ENCODE measurements at regions not wholly inside any gene's neighbourhood (a gene's known extent, or its start where the extent isn't known, plus 50 kb on each side); places are given as distances from the start of the nearest gene placed in this dataset.

DNA sequence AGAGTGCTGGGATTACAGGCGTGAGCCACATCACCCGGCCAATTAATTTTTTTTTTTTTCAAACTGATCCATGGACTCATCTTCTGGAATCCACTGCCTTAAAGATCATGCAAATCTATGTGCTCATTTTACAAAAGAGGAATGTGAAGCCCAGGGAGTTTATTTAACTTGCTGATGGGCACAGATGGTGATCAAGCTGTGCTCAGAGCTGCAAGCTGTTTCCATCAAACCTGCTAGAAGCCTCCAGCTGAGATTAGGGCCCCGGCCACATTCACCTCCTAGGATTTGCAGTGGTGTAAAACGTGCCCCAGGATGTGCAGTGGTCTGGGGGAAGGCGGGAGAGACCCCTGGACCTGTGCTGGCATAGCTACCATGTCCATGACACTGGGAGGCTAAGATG lies 56.1 kb upstream of the TUT7 start:
- Mint-ChIP-seq H3K27ac (no peak overlapping the region), H3K4me1 (peaks cover 5% of the 10 kb centered on the region), H3K36me3 (no peaks in the 10 kb centered on the region), H3K27me3 (peaks cover 11% of the 10 kb centered on the region), H3K4me3 (no peak overlapping the region), H3K9me3 (no peaks in the 10 kb centered on the region)
- no peak for ATAC-seq

DNA sequence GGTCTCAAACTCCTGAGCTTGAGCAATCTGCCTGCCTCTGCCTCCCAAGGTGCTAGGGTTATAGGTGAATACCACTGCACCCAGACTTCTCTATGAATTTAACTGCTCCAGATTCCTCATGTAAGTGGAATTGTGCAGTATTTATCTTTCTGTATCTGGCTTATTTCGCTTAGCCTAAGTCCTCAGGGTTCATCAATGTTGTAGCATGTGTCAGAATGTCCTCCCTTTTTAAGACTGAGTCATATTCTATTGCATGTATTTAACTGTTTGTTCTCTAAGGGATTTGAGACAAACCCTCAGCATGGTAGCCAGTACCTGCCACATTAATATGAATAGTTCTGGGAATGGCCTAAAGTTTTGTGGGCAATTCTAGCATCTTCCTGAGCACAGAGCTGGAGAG lies 53.9 kb upstream of the TUT7 start:
- Mint-ChIP-seq H3K27ac (no peak overlapping the region), H3K9me3 (no peaks in the 10 kb centered on the region), H3K4me3 (no peak overlapping the region), H3K4me1 (peaks cover 5% of the 10 kb centered on the region), H3K36me3 (no peaks in the 10 kb centered on the region), H3K27me3 (peaks cover 24% of the 10 kb centered on the region)
- no peak for ATAC-seq

DNA sequence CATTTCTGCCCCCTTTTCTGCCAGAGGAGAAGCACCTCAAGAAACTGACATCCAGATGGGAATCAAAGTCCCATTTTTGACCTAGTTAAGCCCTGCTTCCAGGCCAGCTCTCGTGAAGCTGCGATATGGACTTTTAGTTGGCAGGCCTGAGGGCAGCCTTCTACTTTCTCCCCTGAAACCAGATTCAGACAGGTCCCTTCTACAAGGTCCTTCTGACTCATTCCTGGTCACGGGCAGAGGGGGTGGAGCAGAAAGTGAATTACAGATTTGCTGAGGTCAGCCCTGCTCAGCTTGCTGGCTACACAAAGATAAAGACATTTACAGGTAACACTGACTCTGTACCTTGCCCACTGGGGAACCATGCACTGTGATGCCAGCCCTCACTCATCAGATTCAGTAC lies 52.8 kb upstream of the TUT7 start:
- no peak overlapping the region for H3K27ac Mint-ChIP-seq
- no peak for ATAC-seq
- no peaks in the 10 kb centered on the region for H3K36me3 Mint-ChIP-seq
- H3K9me3 Mint-ChIP-seq: no peaks in the 10 kb centered on the region
- H3K4me3 Mint-ChIP-seq: no peak overlapping the region
- H3K4me1 Mint-ChIP-seq: peaks cover 5% of the 10 kb centered on the region
- H3K27me3 Mint-ChIP-seq: peaks cover 32% of the 10 kb centered on the region

DNA sequence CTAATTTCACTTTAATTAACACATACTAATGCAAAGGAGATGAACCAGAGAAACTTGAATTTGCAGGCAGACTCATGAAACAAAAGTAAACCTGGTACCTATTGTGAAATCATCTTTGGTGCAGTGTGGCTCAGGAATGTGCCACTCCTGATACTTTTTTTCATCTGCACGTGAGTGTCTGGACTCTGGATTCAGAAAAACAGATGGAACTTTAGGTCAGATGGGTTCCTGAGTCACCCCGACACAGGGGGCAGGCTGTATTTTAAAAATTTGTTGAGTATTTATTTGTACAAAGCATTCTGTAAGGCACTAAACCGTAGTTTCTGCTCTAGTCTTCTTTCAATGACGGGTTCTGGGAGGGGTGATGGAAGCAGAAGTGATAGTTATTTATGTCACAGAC lies 52.2 kb upstream of the TUT7 start:
- no peak for ATAC-seq

DNA sequence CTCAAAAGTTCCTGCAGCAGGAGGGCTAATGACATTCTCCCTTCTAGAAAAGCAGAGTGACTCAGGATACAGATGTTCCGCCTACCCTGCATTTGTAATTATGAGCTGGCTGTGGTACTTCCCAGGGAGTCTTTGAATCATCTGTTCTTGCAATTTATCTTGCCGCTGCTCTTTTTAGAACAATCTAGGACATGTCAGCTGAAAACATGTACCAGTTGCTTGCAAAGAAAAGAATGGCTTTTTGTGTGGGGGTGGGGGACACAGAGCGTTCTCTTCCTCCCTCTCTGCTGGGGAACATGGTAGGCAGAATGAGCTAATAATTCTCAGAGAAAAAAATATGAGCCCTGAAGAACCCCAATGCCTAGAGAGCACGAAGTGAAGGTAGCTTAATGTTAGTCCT lies 51.7 kb upstream of the TUT7 start:
- Mint-ChIP-seq H3K9me3 (no peaks in the 10 kb centered on the region), H3K4me1 (peaks cover 5% of the 10 kb centered on the region), H3K27me3 (peaks cover 32% of the 10 kb centered on the region), H3K4me3 (no peak overlapping the region), H3K36me3 (no peaks in the 10 kb centered on the region), H3K27ac (no peak overlapping the region)
- ATAC-seq: no peak

More for the DNA sequence above, 52.2 kb upstream of the TUT7 start:
- peaks cover 5% of the 10 kb centered on the region for H3K4me1 Mint-ChIP-seq
- peaks cover 32% of the 10 kb centered on the region for H3K27me3 Mint-ChIP-seq
- no peaks in the 10 kb centered on the region for H3K36me3 Mint-ChIP-seq
- no peak overlapping the region for H3K27ac Mint-ChIP-seq
- H3K4me3 Mint-ChIP-seq: no peak overlapping the region
- H3K9me3 Mint-ChIP-seq: no peaks in the 10 kb centered on the region

DNA sequence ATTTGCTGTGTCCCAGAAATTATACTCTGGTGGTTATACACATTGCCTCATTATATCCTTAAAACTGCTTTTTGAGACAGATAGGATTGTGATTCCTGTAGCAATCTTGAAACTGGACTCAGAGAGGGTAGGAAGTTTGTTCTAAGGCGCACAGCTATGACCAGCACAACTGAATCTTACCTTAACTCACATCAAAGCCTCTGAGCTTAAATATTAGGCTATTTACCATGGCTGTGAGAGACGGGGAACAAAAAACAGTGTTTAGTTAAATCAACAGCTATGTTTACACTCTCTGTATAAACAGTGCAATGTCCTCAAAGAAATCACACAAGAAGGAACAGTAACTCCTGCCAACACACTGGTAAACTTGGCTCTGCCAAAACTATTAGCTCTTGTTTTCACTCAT lies 50.9 kb upstream of the TUT7 start:
- Mint-ChIP-seq H3K9me3 (no peaks in the 10 kb centered on the region), H3K36me3 (no peaks in the 10 kb centered on the region), H3K4me3 (no peak overlapping the region)

More for the DNA sequence above, 50.9 kb upstream of the TUT7 start:
- no peak for ATAC-seq
- Mint-ChIP-seq H3K27ac (no peak overlapping the region), H3K4me1 (peaks cover 5% of the 10 kb centered on the region), H3K27me3 (peaks cover 32% of the 10 kb centered on the region)

Data from stimulated activated memory B cell treated with anti-CD40 and anti-IgM and Interleukin-4, amounts not matched to agents 10 μg/mL and 1 μg/mL and 100 μg/mL, for 72 hours (primary cell).